ENCODE measurements at regions not wholly inside any gene's neighbourhood (a gene's known extent, or its start where the extent isn't known, plus 50 kb on each side); places are given as distances from the start of the nearest gene placed in this dataset.

DNA sequence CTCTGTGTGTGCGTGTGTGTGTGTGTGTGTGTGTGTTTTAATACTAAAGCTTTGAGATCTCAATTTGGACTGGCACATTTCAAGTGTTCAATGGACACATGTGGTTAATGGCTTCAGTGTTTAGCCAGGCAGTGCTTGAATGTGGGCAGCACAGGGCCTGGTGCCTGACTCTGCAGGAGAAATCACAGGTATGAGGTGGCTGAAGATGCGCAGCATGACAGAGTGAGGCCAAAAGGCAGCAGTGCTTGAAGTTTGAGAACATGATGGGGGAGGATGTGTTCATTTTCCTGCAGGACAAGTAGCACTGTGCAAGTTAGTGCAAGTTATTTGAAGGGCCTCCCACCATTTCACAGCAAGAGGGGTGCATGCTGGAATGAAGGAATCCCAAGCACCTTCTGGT lies 620.5 kb upstream of the TBL1XR1 start:
- TF ChIP-seq CTCF (IDR thresholded peaks at IDR 0.05): no peak
- TF ChIP-seq POLR2A (IDR thresholded peaks at IDR 0.05): no peak
